HL-60 (cell line): ENCODE measurements at regions not wholly inside any gene's neighbourhood (a gene's known extent, or its start where the extent isn't known, plus 50 kb on each side); places are given as distances from the start of the nearest gene placed in this dataset.

Experiments
- DNase-seq, 2 experiments: peaks; one replicate each; pipeline ENCODE4 v3.0.0-alpha.2; 2010 to 2020; ENCODE audit warnings: low read depth in 1 of 2, low spot score in 1 of 2
- H3K27ac ChIP-seq: fragments of 250-450 bp; sonication (Bioruptor Pico); replicated peaks from 2 replicates; pipeline ENCODE4 v1.5.1; 2020; ENCODE audit warnings: mild to moderate bottlenecking, moderate library complexity
- H3K27me3 ChIP-seq: fragments of 250-450 bp; sonication (Bioruptor Pico); 2 replicates; pipeline ENCODE4 v1.5.1; 2021; ENCODE audit warnings: mild to moderate bottlenecking, moderate library complexity; ENCODE audit not compliant: insufficient read depth, poor library complexity, severe bottlenecking
- H3K4me3 ChIP-seq: replicated peaks from 2 replicates; pipeline ENCODE4 v1.5.1; 2011; ENCODE audit warnings: mild to moderate bottlenecking, control low read depth, low read length; ENCODE audit not compliant: insufficient read depth
- CTCF ChIP-seq: IDR thresholded peaks from one replicate; pipeline ENCODE4 v1.5.1; 2011; ENCODE audit warnings: low read length, control low read depth, inconsistent platforms; ENCODE audit not compliant: insufficient read depth
- GABPA ChIP-seq: IDR thresholded peaks from 2 replicates; pipeline ENCODE4 v1.6.1; 2012; ENCODE audit warnings: low read depth
- POLR2AphosphoS5 ChIP-seq: IDR thresholded peaks from 2 replicates; pipeline ENCODE4 v1.6.1; 2012; ENCODE audit warnings: low read depth
- REST ChIP-seq: IDR thresholded peaks from 2 replicates; pipeline ENCODE4 v1.6.1; 2012; ENCODE audit warnings: low read depth; ENCODE audit not compliant: insufficient replicate concordance
- SPI1 ChIP-seq: IDR thresholded peaks from 2 replicates; pipeline ENCODE4 v1.6.1; 2012; ENCODE audit warnings: low read depth, mild to moderate bottlenecking, borderline replicate concordance

GRCh38 chr16:7967996-7968509 lies 622.3 kb downstream of the TMEM114 start:
- no peak for TF ChIP-seq POLR2AphosphoS5
- TF ChIP-seq CTCF: no peak
- TF ChIP-seq GABPA: no peak
- TF ChIP-seq SPI1: no peak
- no peak for TF ChIP-seq REST
- peaks cover 2% of the 10 kb centered on the region for H3K27me3 ChIP-seq
- no peak overlapping the region for H3K4me3 ChIP-seq
- H3K27ac ChIP-seq: no peak overlapping the region
- DNase-seq: no peak

- TF ChIP-seq CTCF: no peak
- TF ChIP-seq GABPA: no peak
- TF ChIP-seq REST: no peak
- no peak for TF ChIP-seq POLR2AphosphoS5
- TF ChIP-seq SPI1: no peak
- peaks cover 2% of the 10 kb centered on the region for H3K27me3 ChIP-seq
- no peak for DNase-seq
- H3K4me3 ChIP-seq: no peak overlapping the region
- no peak overlapping the region for H3K27ac ChIP-seq
Measured at GRCh38 chr16:7964744-7965143, 625.6 kb downstream of the TMEM114 start.

GRCh38 chr16:7964167-7964566 lies 626.1 kb downstream of the TMEM114 start:
- Histone ChIP-seq H3K27ac (no peak overlapping the region), H3K4me3 (no peak overlapping the region), H3K27me3 (peaks cover 2% of the 10 kb centered on the region)
- no peak for DNase-seq
- TF ChIP-seq GABPA (no peak), SPI1 (no peak), POLR2AphosphoS5 (no peak), CTCF (no peak), REST (no peak)
